ENCODE measurements at regions not wholly inside any gene's neighbourhood (a gene's known extent, or its start where the extent isn't known, plus 50 kb on each side); places are given as distances from the start of the nearest gene placed in this dataset.

GRCh38 chr9:75385236-75385635 is 296.9 kb downstream of the OSTF1 start:
- Mint-ChIP-seq H3K4me3 (no peak overlapping the region), H3K4me1 (no peaks in the 10 kb centered on the region), H3K36me3 (peaks cover 17% of the 10 kb centered on the region), H3K9me3 (peaks cover 15 to 23% of the 10 kb centered on the region in 2 donors), H3K27ac (no peak overlapping the region), H3K27me3 (ENCODE audit: low read depth in 2 of 2) (no peaks in the 10 kb centered on the region)
- Histone ChIP-seq H3K36me3 (ENCODE audit: control insufficient read depth, insufficient read depth, low read length) (no peaks in the 10 kb centered on the region), H3K9me3 (ENCODE audit: control insufficient read depth, insufficient read depth, low read length) (no peaks in the 10 kb centered on the region), H3K27ac (ENCODE audit: low read length) (no peak overlapping the region), H3K4me3 (ENCODE audit: low read length) (no peak overlapping the region), H3K4me1 (ENCODE audit: control insufficient read depth, insufficient read depth, low read length) (no peaks in the 10 kb centered on the region), H3K27me3 (ENCODE audit: control insufficient read depth, insufficient read depth, low read length) (no peaks in the 10 kb centered on the region)
- DNase-seq (no peak), ATAC-seq (no peak)
- no peak for TF ChIP-seq CTCF (IDR thresholded peaks at IDR 0.05)
- intact Hi-C loops (cut with micrococcal nuclease): no loop called here

GRCh38 chr9:75389101-75389500 is 300.8 kb downstream of the OSTF1 start:
- Mint-ChIP-seq H3K4me3 (no peak overlapping the region), H3K9me3 (peaks cover 14 to 27% of the 10 kb centered on the region in 2 donors), H3K27me3 (ENCODE audit: low read depth in 2 of 2) (no peaks in the 10 kb centered on the region), H3K4me1 (no peaks in the 10 kb centered on the region), H3K27ac (no peak overlapping the region), H3K36me3 (peaks cover 17% of the 10 kb centered on the region)
- H3K27me3 ChIP-seq (ENCODE audit: control insufficient read depth, insufficient read depth, low read length): no peaks in the 10 kb centered on the region
- H3K4me1 ChIP-seq (ENCODE audit: control insufficient read depth, insufficient read depth, low read length): no peaks in the 10 kb centered on the region
- no peak for TF ChIP-seq CTCF (IDR thresholded peaks at IDR 0.05)
- H3K36me3 ChIP-seq (ENCODE audit: control insufficient read depth, insufficient read depth, low read length): no peaks in the 10 kb centered on the region
- 94% methylated on average over 1 of the region's 2 CpGs for WGBS (ENCODE audit: insufficient coverage)
- ATAC-seq (no peak), DNase-seq (no peak)
- H3K27ac ChIP-seq (ENCODE audit: low read length): no peak overlapping the region
- no peak overlapping the region for H3K4me3 ChIP-seq (ENCODE audit: low read length)
- no peaks in the 10 kb centered on the region for H3K9me3 ChIP-seq (ENCODE audit: control insufficient read depth, insufficient read depth, low read length)
- intact Hi-C loops (cut with micrococcal nuclease): no loop called here

GRCh38 chr9:75390951-75391350 is 302.6 kb downstream of the OSTF1 start:
- no peaks in the 10 kb centered on the region for H3K27me3 ChIP-seq (ENCODE audit: control insufficient read depth, insufficient read depth, low read length)
- WGBS (ENCODE audit: insufficient coverage): 71% methylated on average over 5 of the region's 5 CpGs
- peaks cover 9 to 14% of the 10 kb centered on the region in 2 donors for H3K9me3 Mint-ChIP-seq

More at GRCh38 chr9:75390951-75391350, 302.6 kb downstream of the OSTF1 start:
- Mint-ChIP-seq H3K27me3 (ENCODE audit: low read depth in 2 of 2) (no peaks in the 10 kb centered on the region), H3K27ac (no peak overlapping the region), H3K36me3 (peaks cover 7% of the 10 kb centered on the region), H3K4me3 (no peak overlapping the region), H3K4me1 (no peaks in the 10 kb centered on the region)
- no peaks in the 10 kb centered on the region for H3K9me3 ChIP-seq (ENCODE audit: control insufficient read depth, insufficient read depth, low read length)
- H3K4me3 ChIP-seq (ENCODE audit: low read length): no peak overlapping the region
- H3K36me3 ChIP-seq (ENCODE audit: control insufficient read depth, insufficient read depth, low read length): no peaks in the 10 kb centered on the region
- intact Hi-C loops (cut with micrococcal nuclease): no loop called here
- ATAC-seq (no peak), DNase-seq (no peak)
- TF ChIP-seq CTCF (IDR thresholded peaks at IDR 0.05): no peak
- H3K4me1 ChIP-seq (ENCODE audit: control insufficient read depth, insufficient read depth, low read length): no peaks in the 10 kb centered on the region
- no peak overlapping the region for H3K27ac ChIP-seq (ENCODE audit: low read length)

Measured in natural killer cell (primary cell).